ENCODE measurements at regions not wholly inside any gene's neighbourhood (a gene's known extent, or its start where the extent isn't known, plus 50 kb on each side); places are given as distances from the start of the nearest gene placed in this dataset.

- Histone ChIP-seq H2BK15ac (ENCODE audit: low read length) (no peak overlapping the region), H2AFZ (ENCODE audit: low read length) (peak overlapping the region; percentile 23), H3K27me3 (ENCODE audit: control insufficient read depth in 3 of 3, insufficient read depth in 3 of 3, low read depth in 1 of 3, low read length in 3 of 3) (no peaks in the 10 kb centered on the region), H3K4me3 (ENCODE audit: low read length in 2 of 2) (no peak overlapping the region), H4K8ac (ENCODE audit: low read depth, low read length) (no peak overlapping the region), H3K14ac (ENCODE audit: low read length) (no peak overlapping the region), H2BK120ac (ENCODE audit: low read depth, low read length) (no peak overlapping the region), H3K36me3 (replicated peaks in 1 of 2; ENCODE audit: control insufficient read depth in 2 of 2, insufficient read depth in 2 of 2, low read length in 2 of 2) (no peaks in the 10 kb centered on the region), H3K4me2 (ENCODE audit: insufficient read depth, low read length, poor library complexity, severe bottlenecking) (no peak overlapping the region), H3K4me1 (ENCODE audit: control insufficient read depth in 2 of 2, insufficient read depth in 1 of 2, low read depth in 1 of 2, low read length in 2 of 2) (peaks cover 0 to 15% of the 10 kb centered on the region in 2 donors), H3K27ac (replicated peaks; ENCODE audit: low read length) (no peak overlapping the region), H2BK5ac (ENCODE audit: low read length) (no peak overlapping the region), H2AK5ac (ENCODE audit: low read depth, low read length) (no peak overlapping the region), H2BK12ac (ENCODE audit: low read length) (no peak overlapping the region), H3K4ac (ENCODE audit: low read length) (no peak overlapping the region), H3K79me1 (ENCODE audit: low read depth, low read length) (no peaks in the 10 kb centered on the region), H3K9ac (ENCODE audit: low read depth, low read length, poor library complexity) (no peak overlapping the region), H3K18ac (ENCODE audit: low read length) (no peak overlapping the region), H3K9me3 (replicated peaks in 1 of 2; ENCODE audit: control insufficient read depth in 2 of 2, insufficient read depth in 1 of 2, low read depth in 1 of 2, low read length in 2 of 2) (no peaks in the 10 kb centered on the region), H4K91ac (ENCODE audit: low read depth, low read length, poor library complexity) (no peak overlapping the region), H3K23ac (ENCODE audit: low read depth, low read length, poor library complexity) (no peak overlapping the region)
- no peak for DNase-seq (ENCODE audit: low spot score)
- WGBS, 2 donors (ENCODE audit: extremely low coverage in 2 of 2, insufficient read length in 2 of 2, insufficient replicate concordance in 1 of 2), result no CpG with 5 or more reads among the region's 5 CpGs
Observed at GRCh38 chr14:56905282-56905681, 95.0 kb upstream of the OTX2 start.

DNA sequence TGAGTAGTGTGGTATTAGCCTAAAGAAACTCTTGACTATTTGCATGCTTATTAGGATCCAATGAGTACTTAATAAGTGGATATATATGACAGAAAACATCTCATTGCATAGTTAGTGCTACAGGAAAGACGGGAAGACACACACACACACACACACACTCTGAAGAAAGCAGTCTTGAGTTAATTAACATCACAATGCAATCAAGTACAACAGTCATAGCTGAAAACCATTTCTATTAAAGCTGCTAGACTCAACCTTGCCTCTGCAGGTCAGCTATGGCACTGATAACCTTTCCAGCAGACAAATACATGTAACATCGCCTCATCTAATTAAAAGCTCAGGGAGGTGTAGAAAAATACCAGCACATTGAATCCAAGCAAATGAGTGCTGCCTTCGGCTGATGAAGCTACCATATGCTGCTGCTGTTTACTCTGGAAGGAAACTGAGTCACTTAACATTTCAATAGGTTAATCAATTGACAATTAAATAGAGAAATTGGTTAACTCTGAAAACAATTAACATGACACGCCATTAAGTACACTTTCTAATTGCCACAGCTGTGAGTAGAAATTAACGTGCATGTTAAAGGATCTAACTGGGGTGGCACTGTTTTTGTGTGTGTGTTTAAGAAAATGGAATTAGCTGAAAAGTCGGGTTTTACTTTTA, 93.2 kb upstream of the OTX2 start:
- no peak overlapping the region for H2AK5ac ChIP-seq (ENCODE audit: low read depth, low read length)
- H3K27ac ChIP-seq (replicated peaks; ENCODE audit: low read length), result no peak overlapping the region

GRCh38 chr14:56902385-56902784, 92.1 kb upstream of the OTX2 start:
- Histone ChIP-seq H3K9ac (ENCODE audit: low read depth, low read length, poor library complexity) (no peak overlapping the region), H3K14ac (ENCODE audit: low read length) (no peak overlapping the region), H2AK5ac (ENCODE audit: low read depth, low read length) (no peak overlapping the region), H2BK15ac (ENCODE audit: low read length) (no peak overlapping the region), H3K4me2 (ENCODE audit: insufficient read depth, low read length, poor library complexity, severe bottlenecking) (no peak overlapping the region), H3K79me1 (ENCODE audit: low read depth, low read length) (no peaks in the 10 kb centered on the region), H3K23ac (ENCODE audit: low read depth, low read length, poor library complexity) (no peak overlapping the region), H3K9me3 (replicated peaks in 1 of 2; ENCODE audit: control insufficient read depth in 2 of 2, insufficient read depth in 1 of 2, low read depth in 1 of 2, low read length in 2 of 2) (no peaks in the 10 kb centered on the region), H3K4me3 (ENCODE audit: low read length in 2 of 2) (no peak overlapping the region), H4K8ac (ENCODE audit: low read depth, low read length) (no peak overlapping the region), H2BK12ac (ENCODE audit: low read length) (no peak overlapping the region), H3K36me3 (replicated peaks in 1 of 2; ENCODE audit: control insufficient read depth in 2 of 2, insufficient read depth in 2 of 2, low read length in 2 of 2) (no peaks in the 10 kb centered on the region), H2AFZ (ENCODE audit: low read length) (no peak overlapping the region), H3K4ac (ENCODE audit: low read length) (no peak overlapping the region), H3K27me3 (ENCODE audit: control insufficient read depth in 3 of 3, insufficient read depth in 3 of 3, low read depth in 1 of 3, low read length in 3 of 3) (peaks cover 0 to 3% (median 0%) of the 10 kb centered on the region in 3 experiments), H3K27ac (replicated peaks; ENCODE audit: low read length) (no peak overlapping the region), H4K91ac (ENCODE audit: low read depth, low read length, poor library complexity) (no peak overlapping the region), H3K4me1 (ENCODE audit: control insufficient read depth in 2 of 2, insufficient read depth in 1 of 2, low read depth in 1 of 2, low read length in 2 of 2) (peaks cover 0 to 23% of the 10 kb centered on the region in 2 donors), H3K18ac (ENCODE audit: low read length) (no peak overlapping the region), H2BK5ac (ENCODE audit: low read length) (no peak overlapping the region), H2BK120ac (ENCODE audit: low read depth, low read length) (no peak overlapping the region)
- DNase-seq (ENCODE audit: low spot score), result no peak
- no CpG with 5 or more reads among the region's 6 CpGs for WGBS, 2 donors (ENCODE audit: extremely low coverage in 2 of 2, insufficient read length in 2 of 2, insufficient replicate concordance in 1 of 2)

More for the DNA sequence above, 93.2 kb upstream of the OTX2 start:
- Histone ChIP-seq H4K91ac (ENCODE audit: low read depth, low read length, poor library complexity) (no peak overlapping the region), H3K14ac (ENCODE audit: low read length) (no peak overlapping the region), H3K9me3 (replicated peaks in 1 of 2; ENCODE audit: control insufficient read depth in 2 of 2, insufficient read depth in 1 of 2, low read depth in 1 of 2, low read length in 2 of 2) (no peaks in the 10 kb centered on the region), H3K23ac (ENCODE audit: low read depth, low read length, poor library complexity) (no peak overlapping the region), H3K27me3 (ENCODE audit: control insufficient read depth in 3 of 3, insufficient read depth in 3 of 3, low read depth in 1 of 3, low read length in 3 of 3) (no peaks in the 10 kb centered on the region), H3K18ac (ENCODE audit: low read length) (no peak overlapping the region), H3K36me3 (replicated peaks in 1 of 2; ENCODE audit: control insufficient read depth in 2 of 2, insufficient read depth in 2 of 2, low read length in 2 of 2) (no peaks in the 10 kb centered on the region), H4K8ac (ENCODE audit: low read depth, low read length) (no peak overlapping the region), H2BK15ac (ENCODE audit: low read length) (no peak overlapping the region), H3K79me1 (ENCODE audit: low read depth, low read length) (no peaks in the 10 kb centered on the region), H2BK12ac (ENCODE audit: low read length) (no peak overlapping the region), H3K4me2 (ENCODE audit: insufficient read depth, low read length, poor library complexity, severe bottlenecking) (no peak overlapping the region), H2BK5ac (ENCODE audit: low read length) (no peak overlapping the region), H2BK120ac (ENCODE audit: low read depth, low read length) (no peak overlapping the region), H3K9ac (ENCODE audit: low read depth, low read length, poor library complexity) (no peak overlapping the region), H3K4ac (ENCODE audit: low read length) (no peak overlapping the region), H2AFZ (ENCODE audit: low read length) (no peak overlapping the region), H3K4me3 (ENCODE audit: low read length in 2 of 2) (no peak overlapping the region), H3K4me1 (ENCODE audit: control insufficient read depth in 2 of 2, insufficient read depth in 1 of 2, low read depth in 1 of 2, low read length in 2 of 2) (peaks cover 0 to 23% of the 10 kb centered on the region in 2 donors)
- WGBS, 2 donors (ENCODE audit: extremely low coverage in 2 of 2, insufficient read length in 2 of 2, insufficient replicate concordance in 1 of 2), result no CpG with 5 or more reads among the region's 6 CpGs
- no peak for DNase-seq (ENCODE audit: low spot score)

- Histone ChIP-seq H4K8ac (ENCODE audit: low read depth, low read length) (no peak overlapping the region), H3K4me2 (ENCODE audit: insufficient read depth, low read length, poor library complexity, severe bottlenecking) (no peak overlapping the region), H3K27ac (replicated peaks; ENCODE audit: low read length) (no peak overlapping the region), H3K27me3 (ENCODE audit: control insufficient read depth in 3 of 3, insufficient read depth in 3 of 3, low read depth in 1 of 3, low read length in 3 of 3) (peaks cover 0 to 3% (median 0%) of the 10 kb centered on the region in 3 experiments), H2AFZ (ENCODE audit: low read length) (no peak overlapping the region), H2BK5ac (ENCODE audit: low read length) (no peak overlapping the region), H3K9ac (ENCODE audit: low read depth, low read length, poor library complexity) (no peak overlapping the region), H3K4ac (ENCODE audit: low read length) (no peak overlapping the region), H3K4me3 (ENCODE audit: low read length in 2 of 2) (no peak overlapping the region), H4K91ac (ENCODE audit: low read depth, low read length, poor library complexity) (no peak overlapping the region), H3K36me3 (replicated peaks in 1 of 2; ENCODE audit: control insufficient read depth in 2 of 2, insufficient read depth in 2 of 2, low read length in 2 of 2) (no peaks in the 10 kb centered on the region), H3K4me1 (ENCODE audit: control insufficient read depth in 2 of 2, insufficient read depth in 1 of 2, low read depth in 1 of 2, low read length in 2 of 2) (peaks cover 0 to 22% of the 10 kb centered on the region in 2 donors), H3K79me1 (ENCODE audit: low read depth, low read length) (no peaks in the 10 kb centered on the region), H3K18ac (ENCODE audit: low read length) (no peak overlapping the region), H2AK5ac (ENCODE audit: low read depth, low read length) (no peak overlapping the region), H2BK12ac (ENCODE audit: low read length) (no peak overlapping the region), H2BK15ac (ENCODE audit: low read length) (no peak overlapping the region), H2BK120ac (ENCODE audit: low read depth, low read length) (no peak overlapping the region), H3K9me3 (replicated peaks in 1 of 2; ENCODE audit: control insufficient read depth in 2 of 2, insufficient read depth in 1 of 2, low read depth in 1 of 2, low read length in 2 of 2) (no peaks in the 10 kb centered on the region), H3K14ac (ENCODE audit: low read length) (no peak overlapping the region), H3K23ac (ENCODE audit: low read depth, low read length, poor library complexity) (no peak overlapping the region)
- no CpG with 5 or more reads among the region's 6 CpGs for WGBS, 2 donors (ENCODE audit: extremely low coverage in 2 of 2, insufficient read length in 2 of 2, insufficient replicate concordance in 1 of 2)
- no peak for DNase-seq (ENCODE audit: low spot score)
Observed at GRCh38 chr14:56900726-56901125, 90.4 kb upstream of the OTX2 start.
